ENCODE measurements at regions not wholly inside any gene's neighbourhood (a gene's known extent, or its start where the extent isn't known, plus 50 kb on each side); places are given as distances from the start of the nearest gene placed in this dataset.

- no peak overlapping the region for H3K27ac ChIP-seq (ENCODE audit: low read depth in 2 of 2, low read length in 1 of 2)
- H3K27me3 ChIP-seq (ENCODE audit: insufficient read depth), result peaks cover 41% of the 10 kb centered on the region
- H3K9me3 ChIP-seq, result no peaks in the 10 kb centered on the region
- no peak for TF ChIP-seq SMC3 (IDR thresholded peaks at IDR 0.05; ENCODE audit: low read depth, low read length)
- TF ChIP-seq ZBTB33 (IDR thresholded peaks at IDR 0.05; ENCODE audit: borderline replicate concordance, low read depth), result no peak
- no peak for TF ChIP-seq MAX (IDR thresholded peaks at IDR 0.05; ENCODE audit: low read depth)
- TF ChIP-seq TAF1 (IDR thresholded peaks at IDR 0.05; ENCODE audit: borderline replicate concordance, low read depth, low read length), result no peak
- ChIA-PET CTCF (interaction anchor here (0.9 to 1.0 kb wide), 2 partner anchors 15 to 19 kb away, joined by 3 to 4 read pairs; no protein-coding TSS in a partner anchor), POLR2A (no interaction called here)
- no peak overlapping the region for H2AFZ ChIP-seq (ENCODE audit: low read depth)
- WGBS (ENCODE audit: low lambda C conversion rate), result 38% methylated on average over 6 of the region's 9 CpGs
- no peak overlapping the region for H3K4me3 ChIP-seq (ENCODE audit: low read depth in 2 of 2, low read length in 1 of 2)
- no peaks in the 10 kb centered on the region for H3K4me1 ChIP-seq (ENCODE audit: control insufficient read depth in 1 of 2, insufficient read depth in 2 of 2, low read depth in 1 of 2, low read length in 1 of 2)
- no peaks in the 10 kb centered on the region for H3F3A ChIP-seq (replicated peaks; ENCODE audit: insufficient read depth)
- H3K9me2 ChIP-seq, result no peaks in the 10 kb centered on the region
- H3K4me2 ChIP-seq, result no peak overlapping the region
- no peak overlapping the region for H3K9ac ChIP-seq
- H3K79me2 ChIP-seq (ENCODE audit: insufficient read depth), result no peaks in the 10 kb centered on the region
- H3K36me3 ChIP-seq (replicated peaks in 1 of 2; ENCODE audit: control insufficient read depth in 1 of 2, insufficient read depth in 2 of 2, low read length in 1 of 2), result no peaks in the 10 kb centered on the region
- DNase-seq, result no peak
- H4K20me1 ChIP-seq (ENCODE audit: insufficient read depth), result no peaks in the 10 kb centered on the region
These were observed 139.5 kb downstream of the TEX29 start for GRCh38 chr13:111459803-111460547.

DNA sequence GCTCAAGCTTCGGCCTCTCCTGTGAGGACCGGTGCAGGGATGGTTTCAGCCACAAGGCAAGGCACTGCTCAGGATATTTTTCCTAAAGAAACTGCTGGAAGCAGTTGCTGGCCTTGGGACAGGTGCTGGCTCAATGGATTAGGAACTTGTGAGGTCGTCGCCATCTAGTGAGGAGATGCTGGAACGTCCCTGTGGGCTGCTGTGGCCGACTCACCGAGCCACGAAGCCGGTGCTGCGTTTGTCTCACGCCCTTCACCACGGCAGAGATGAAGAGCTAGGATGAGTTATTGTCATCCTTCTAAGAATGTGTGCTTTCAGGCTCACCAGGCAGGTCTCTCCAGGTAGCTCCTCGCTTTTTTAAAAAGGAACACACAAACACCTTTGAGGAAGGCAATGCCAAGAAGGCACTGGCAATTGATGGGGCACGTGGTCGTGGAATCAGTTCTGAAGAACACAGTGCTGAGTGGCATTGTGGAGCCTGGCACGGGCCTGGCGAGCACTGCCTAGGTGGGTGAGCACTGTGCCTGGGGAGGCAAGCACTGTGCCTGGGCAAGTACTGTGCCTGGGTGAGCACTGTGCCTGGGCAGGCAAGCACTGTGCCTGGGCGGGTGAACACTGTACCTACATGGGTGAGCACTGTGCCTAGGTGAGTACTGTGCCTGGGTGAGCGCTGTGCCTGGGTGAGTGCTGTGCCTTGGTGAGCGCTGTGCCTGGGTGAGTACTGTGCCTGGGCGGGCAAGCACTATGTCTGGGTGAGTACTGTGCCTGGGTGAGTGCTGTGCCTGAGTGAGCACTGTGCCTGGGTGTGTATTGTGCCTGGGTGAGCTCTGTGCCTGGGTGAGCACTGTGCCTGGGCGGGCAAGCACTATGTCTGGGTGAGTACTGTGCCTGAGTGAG lies 140.4 kb downstream of the TEX29 start:
- Histone ChIP-seq H3K27me3 (ENCODE audit: insufficient read depth) (peaks cover 42% of the 10 kb centered on the region), H3F3A (replicated peaks; ENCODE audit: insufficient read depth) (no peaks in the 10 kb centered on the region), H3K9me3 (no peaks in the 10 kb centered on the region), H3K4me1 (ENCODE audit: control insufficient read depth in 1 of 2, insufficient read depth in 2 of 2, low read depth in 1 of 2, low read length in 1 of 2) (no peaks in the 10 kb centered on the region), H3K27ac (ENCODE audit: low read depth in 2 of 2, low read length in 1 of 2) (no peak overlapping the region), H3K9ac (no peak overlapping the region), H3K4me2 (no peak overlapping the region), H2AFZ (ENCODE audit: low read depth) (no peak overlapping the region), H4K20me1 (ENCODE audit: insufficient read depth) (no peaks in the 10 kb centered on the region), H3K36me3 (replicated peaks in 1 of 2; ENCODE audit: control insufficient read depth in 1 of 2, insufficient read depth in 2 of 2, low read length in 1 of 2) (no peaks in the 10 kb centered on the region), H3K9me2 (no peaks in the 10 kb centered on the region), H3K4me3 (ENCODE audit: low read depth in 2 of 2, low read length in 1 of 2) (no peak overlapping the region), H3K79me2 (ENCODE audit: insufficient read depth) (no peaks in the 10 kb centered on the region)
- CTCF ChIA-PET, result interaction anchor here (0.6 to 0.9 kb wide), 2 partner anchors 20 to 400 kb away, joined by 3 read pairs; no protein-coding TSS in a partner anchor
- peak; percentile 50 for DNase-seq
- POLR2A ChIA-PET, result no interaction called here
- TF ChIP-seq FOXJ3 (CRISPR knock-in tag; IDR thresholded peaks at IDR 0.05), result no peak
- no peak for TF ChIP-seq FOSL2 (IDR thresholded peaks at IDR 0.05; ENCODE audit: borderline replicate concordance, low read depth)
- no peak for TF ChIP-seq MEF2A (IDR thresholded peaks at IDR 0.05; ENCODE audit: borderline replicate concordance, low read depth)
- no peak for TF ChIP-seq RXRA (IDR thresholded peaks at IDR 0.05; ENCODE audit: borderline replicate concordance, low read depth)
- TF ChIP-seq SMC3 (IDR thresholded peaks at IDR 0.05; ENCODE audit: low read depth, low read length), result peak; percentile 33; the same call in 1 of the 2 replicates
- TF ChIP-seq RFX5 (IDR thresholded peaks at IDR 0.05; ENCODE audit: low read length), result no peak
- TF ChIP-seq EZH2phosphoT487 (IDR thresholded peaks at IDR 0.05; ENCODE audit: borderline replicate concordance, low read depth), result no peak
- peak; percentile 27 for TF ChIP-seq CTCF (IDR thresholded peaks at IDR 0.05)
- peak; percentile 50 for TF ChIP-seq RAD21 (IDR thresholded peaks at IDR 0.05; ENCODE audit: low read length)
- 8% methylated on average over 17 of the region's 22 CpGs for WGBS (ENCODE audit: low lambda C conversion rate)

Data from SK-N-SH (cell line).